Activated CD8-positive, alpha-beta memory T cell treated with anti-CD3 and anti-CD28 coated beads, Interleukin-2, amount 50 U/mL, for 48 hours (primary cell): ENCODE measurements at regions not wholly inside any gene's neighbourhood (a gene's known extent, or its start where the extent isn't known, plus 50 kb on each side); places are given as distances from the start of the nearest gene placed in this dataset.
"Not testable (repeated sequence)": the region's sequence is repeated elsewhere in the genome, so short reads cannot be mapped to it uniquely, and the experiment has no call there.

Source experiments
- DNase-seq: peaks from one replicate; pipeline ENCODE4 v3.0.0-alpha.2; 2020

- DNase-seq, result no peak
Measured at GRCh38 chr6:118718903-118719302, 67.5 kb upstream of the CEP85L start.

GRCh38 chr6:118718297-118718696, 66.9 kb upstream of the CEP85L start:
- DNase-seq, result no peak

GRCh38 chr6:118717106-118717505, 65.7 kb upstream of the CEP85L start:
- DNase-seq, result no peak

GRCh38 chr6:118715907-118716306, 64.5 kb upstream of the CEP85L start:
- not testable (repeated sequence) for DNase-seq

- DNase-seq, result no peak
Measured at GRCh38 chr6:118715376-118715775, 64.0 kb upstream of the CEP85L start.

- no peak for DNase-seq
Measured at GRCh38 chr6:118714756-118715155, 63.4 kb upstream of the CEP85L start.

GRCh38 chr6:118712969-118713368, 61.6 kb upstream of the CEP85L start:
- DNase-seq, result no peak

GRCh38 chr6:118710616-118711015, 59.2 kb upstream of the CEP85L start:
- no peak for DNase-seq

- peak; percentile 72 for DNase-seq
Measured at GRCh38 chr6:118709859-118710350, 58.5 kb upstream of the CEP85L start.

- no peak for DNase-seq
Measured at GRCh38 chr6:118708744-118709143, 57.4 kb upstream of the CEP85L start.

- no peak for DNase-seq
Measured at GRCh38 chr6:118708055-118708454, 56.7 kb upstream of the CEP85L start.

- no peak for DNase-seq
Measured at GRCh38 chr6:118706702-118707101, 55.3 kb upstream of the CEP85L start.

GRCh38 chr6:118705544-118706491, 54.4 kb upstream of the CEP85L start:
- DNase-seq, result no peak

- DNase-seq, result no peak
Measured at GRCh38 chr6:118704915-118705314, 53.5 kb upstream of the CEP85L start.

- not testable (repeated sequence) for DNase-seq
Measured at GRCh38 chr6:118701260-118701659, 49.9 kb upstream of the CEP85L start.
